ENCODE measurements at regions not wholly inside any gene's neighbourhood (a gene's known extent, or its start where the extent isn't known, plus 50 kb on each side); places are given as distances from the start of the nearest gene placed in this dataset.

DNA sequence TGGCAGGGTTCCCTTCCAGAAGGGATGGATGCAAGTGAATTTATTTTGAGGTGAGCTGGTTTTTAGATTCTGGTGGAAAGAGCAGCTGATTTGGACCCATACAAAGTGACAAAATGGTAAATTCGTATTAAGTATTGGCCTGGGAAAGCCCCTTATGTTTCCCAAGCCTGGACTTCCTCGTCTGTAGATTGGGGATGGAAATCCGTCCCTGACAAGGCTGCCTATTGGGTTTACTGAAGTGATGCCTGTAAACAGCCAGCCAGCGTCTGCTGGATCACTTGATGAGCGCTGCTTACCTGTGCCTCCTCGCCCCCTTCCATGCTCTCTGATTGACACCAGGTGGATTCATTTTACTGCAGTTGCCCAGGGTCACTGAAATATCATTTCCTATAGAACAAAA, 233.8 kb downstream of the GADD45G start:
- TF ChIP-seq, protein P1, sequence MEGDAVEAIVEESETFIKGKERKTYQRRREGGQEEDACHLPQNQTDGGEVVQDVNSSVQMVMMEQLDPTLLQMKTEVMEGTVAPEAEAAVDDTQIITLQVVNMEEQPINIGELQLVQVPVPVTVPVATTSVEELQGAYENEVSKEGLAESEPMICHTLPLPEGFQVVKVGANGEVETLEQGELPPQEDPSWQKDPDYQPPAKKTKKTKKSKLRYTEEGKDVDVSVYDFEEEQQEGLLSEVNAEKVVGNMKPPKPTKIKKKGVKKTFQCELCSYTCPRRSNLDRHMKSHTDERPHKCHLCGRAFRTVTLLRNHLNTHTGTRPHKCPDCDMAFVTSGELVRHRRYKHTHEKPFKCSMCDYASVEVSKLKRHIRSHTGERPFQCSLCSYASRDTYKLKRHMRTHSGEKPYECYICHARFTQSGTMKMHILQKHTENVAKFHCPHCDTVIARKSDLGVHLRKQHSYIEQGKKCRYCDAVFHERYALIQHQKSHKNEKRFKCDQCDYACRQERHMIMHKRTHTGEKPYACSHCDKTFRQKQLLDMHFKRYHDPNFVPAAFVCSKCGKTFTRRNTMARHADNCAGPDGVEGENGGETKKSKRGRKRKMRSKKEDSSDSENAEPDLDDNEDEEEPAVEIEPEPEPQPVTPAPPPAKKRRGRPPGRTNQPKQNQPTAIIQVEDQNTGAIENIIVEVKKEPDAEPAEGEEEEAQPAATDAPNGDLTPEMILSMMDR (IDR thresholded peaks at IDR 0.05), result no peak
- no peak overlapping the region for H3K4me3 ChIP-seq (ENCODE audit: low read depth in 1 of 2, low read length in 1 of 2)
- no peaks in the 10 kb centered on the region for H3K36me3 ChIP-seq
- H3K4me1 ChIP-seq (ENCODE audit: control insufficient read depth in 1 of 2, insufficient read depth in 1 of 2, low read depth in 1 of 2, low read length in 1 of 2), result no peaks in the 10 kb centered on the region
- no peak overlapping the region for H3K27ac ChIP-seq
- H3K27me3 ChIP-seq, result peaks cover 38% of the 10 kb centered on the region
- no peaks in the 10 kb centered on the region for H3K9me3 ChIP-seq

DNA sequence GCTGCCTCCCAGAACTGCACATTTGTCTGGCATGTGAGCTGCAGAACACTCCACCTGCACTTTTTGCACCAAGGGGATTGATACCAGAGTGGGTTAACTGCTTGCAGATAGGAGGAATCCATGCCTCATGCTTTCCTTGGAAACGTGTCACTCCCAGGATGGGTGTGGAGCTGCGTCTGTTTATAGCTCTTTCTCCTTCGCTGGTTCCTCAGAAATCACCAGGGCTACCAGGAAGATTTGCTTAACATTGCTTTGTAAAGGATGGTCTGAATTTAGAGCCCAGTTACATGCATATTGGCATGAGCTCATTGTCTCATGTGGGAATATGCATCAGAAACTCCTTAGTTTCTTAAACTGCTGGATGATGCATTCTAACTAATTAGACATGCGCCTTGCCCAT, 234.6 kb downstream of the GADD45G start:
- TF ChIP-seq, protein P1 (IDR thresholded peaks at IDR 0.05), result no peak
- H3K4me1 ChIP-seq (ENCODE audit: control insufficient read depth in 1 of 2, insufficient read depth in 1 of 2, low read depth in 1 of 2, low read length in 1 of 2), result no peaks in the 10 kb centered on the region
- H3K4me3 ChIP-seq (ENCODE audit: low read depth in 1 of 2, low read length in 1 of 2), result no peak overlapping the region
- H3K36me3 ChIP-seq, result no peaks in the 10 kb centered on the region
- peaks cover 30% of the 10 kb centered on the region for H3K27me3 ChIP-seq
- no peak overlapping the region for H3K27ac ChIP-seq
- no peaks in the 10 kb centered on the region for H3K9me3 ChIP-seq

DNA sequence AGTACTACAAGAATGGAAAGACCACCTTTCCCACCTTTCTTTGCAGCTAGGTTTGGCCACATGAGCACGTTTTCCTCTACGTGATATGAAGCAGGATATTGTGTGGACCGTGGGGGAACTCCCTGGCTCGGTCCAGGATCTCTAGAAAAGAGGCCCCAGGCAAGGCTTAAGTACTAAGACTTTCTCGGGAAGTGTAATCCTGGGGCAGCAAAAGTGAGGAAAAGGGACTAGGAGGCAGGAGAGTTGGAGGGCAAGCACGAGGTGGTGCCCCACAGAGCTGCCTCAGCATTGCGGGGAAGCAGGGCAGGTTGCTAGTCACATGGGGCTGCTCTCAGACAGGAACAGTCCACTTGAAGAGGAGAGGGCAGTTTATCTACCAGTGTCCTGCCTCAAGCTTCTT, 235.1 kb downstream of the GADD45G start:
- H3K4me3 ChIP-seq (ENCODE audit: low read depth in 1 of 2, low read length in 1 of 2), result no peak overlapping the region
- no peaks in the 10 kb centered on the region for H3K36me3 ChIP-seq
- peaks cover 25% of the 10 kb centered on the region for H3K27me3 ChIP-seq
- TF ChIP-seq, protein P1 (IDR thresholded peaks at IDR 0.05), result no peak
- no peaks in the 10 kb centered on the region for H3K4me1 ChIP-seq (ENCODE audit: control insufficient read depth in 1 of 2, insufficient read depth in 1 of 2, low read depth in 1 of 2, low read length in 1 of 2)
- no peak overlapping the region for H3K27ac ChIP-seq
- no peaks in the 10 kb centered on the region for H3K9me3 ChIP-seq

DNA sequence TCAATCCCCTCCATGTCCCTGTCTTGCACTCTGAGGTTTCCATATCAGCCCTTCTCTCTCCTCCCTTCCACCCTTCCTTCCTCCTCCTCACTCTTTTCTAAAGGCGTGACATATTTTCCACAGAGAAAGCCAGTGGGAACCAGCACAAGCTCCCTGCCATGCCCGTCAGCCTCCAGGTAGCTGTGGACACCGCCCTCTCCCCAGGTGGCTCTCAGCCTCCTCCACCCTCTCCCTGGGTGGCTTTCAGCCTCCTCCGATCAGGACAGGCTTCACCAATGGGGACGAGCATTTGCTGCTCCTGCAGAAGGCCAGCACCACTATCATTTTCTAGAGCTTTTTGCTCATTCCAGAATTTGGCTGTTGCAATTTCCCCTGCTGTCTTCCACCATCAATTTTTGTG, 236.6 kb downstream of the GADD45G start:
- Histone ChIP-seq H3K9me3 (no peaks in the 10 kb centered on the region), H3K27ac (no peak overlapping the region), H3K27me3 (peaks cover 23% of the 10 kb centered on the region), H3K4me1 (ENCODE audit: control insufficient read depth in 1 of 2, insufficient read depth in 1 of 2, low read depth in 1 of 2, low read length in 1 of 2) (no peaks in the 10 kb centered on the region), H3K4me3 (ENCODE audit: low read depth in 1 of 2, low read length in 1 of 2) (no peak overlapping the region), H3K36me3 (no peaks in the 10 kb centered on the region)
- TF ChIP-seq, protein P1 (IDR thresholded peaks at IDR 0.05), result no peak

DNA sequence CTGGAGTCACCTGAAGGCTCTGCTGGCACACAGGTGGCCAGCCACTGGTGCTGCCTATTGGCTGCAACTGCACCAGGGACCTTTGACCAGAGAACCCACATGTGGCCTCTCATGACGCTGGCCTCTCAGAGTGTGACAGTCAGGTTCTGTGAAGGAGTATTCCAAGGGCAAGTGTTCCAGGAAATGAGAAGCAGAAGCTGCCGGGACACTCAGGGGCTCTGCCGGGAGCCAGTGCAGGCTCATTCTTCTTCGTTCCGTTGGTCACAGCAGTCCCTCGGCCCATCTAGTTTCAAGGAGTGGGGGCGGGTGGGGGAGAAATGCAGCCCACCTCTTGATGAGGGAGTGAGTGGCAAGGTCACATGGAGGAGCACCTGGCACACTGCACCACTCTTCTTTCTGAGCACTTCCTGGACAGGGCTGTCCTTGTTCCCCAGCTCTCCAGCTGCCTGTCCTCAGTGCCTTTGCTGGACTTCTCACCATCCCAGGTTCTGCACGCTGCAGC, 237.5 kb downstream of the GADD45G start:
- Histone ChIP-seq H3K9me3 (no peaks in the 10 kb centered on the region), H3K36me3 (no peaks in the 10 kb centered on the region), H3K27me3 (peaks cover 23% of the 10 kb centered on the region), H3K4me3 (ENCODE audit: low read depth in 1 of 2, low read length in 1 of 2) (no peak overlapping the region), H3K27ac (no peak overlapping the region), H3K4me1 (ENCODE audit: control insufficient read depth in 1 of 2, insufficient read depth in 1 of 2, low read depth in 1 of 2, low read length in 1 of 2) (no peaks in the 10 kb centered on the region)
- TF ChIP-seq, protein P1 (IDR thresholded peaks at IDR 0.05), result no peak

DNA sequence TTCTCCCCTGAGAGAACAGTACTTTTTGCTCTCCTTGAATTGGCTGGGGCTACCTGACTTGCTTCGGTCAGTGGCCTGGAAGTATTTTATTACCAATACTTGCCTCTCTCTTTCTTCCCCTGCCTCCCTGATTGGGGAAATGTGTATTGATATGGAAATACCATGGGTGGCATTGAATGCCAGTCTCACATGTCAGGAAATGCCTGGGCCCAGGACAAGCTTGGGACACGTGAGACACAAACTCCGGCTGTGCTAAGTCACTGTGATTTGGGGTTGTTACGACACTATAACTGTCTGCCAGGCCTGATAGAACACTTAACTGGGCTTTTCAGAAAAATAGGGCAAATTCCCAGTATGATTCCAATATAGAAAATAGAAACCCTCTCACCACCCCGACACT, 238.3 kb downstream of the GADD45G start:
- H3K27ac ChIP-seq, result no peak overlapping the region
- H3K27me3 ChIP-seq, result peaks cover 18% of the 10 kb centered on the region
- no peaks in the 10 kb centered on the region for H3K9me3 ChIP-seq
- TF ChIP-seq, protein P1 (IDR thresholded peaks at IDR 0.05), result no peak
- H3K36me3 ChIP-seq, result no peaks in the 10 kb centered on the region
- no peaks in the 10 kb centered on the region for H3K4me1 ChIP-seq (ENCODE audit: control insufficient read depth in 1 of 2, insufficient read depth in 1 of 2, low read depth in 1 of 2, low read length in 1 of 2)
- H3K4me3 ChIP-seq (ENCODE audit: low read depth in 1 of 2, low read length in 1 of 2), result no peak overlapping the region

All from neutrophil (primary cell).